GM21381 (cell line): ENCODE measurements at regions not wholly inside any gene's neighbourhood (a gene's known extent, or its start where the extent isn't known, plus 50 kb on each side); places are given as distances from the start of the nearest gene placed in this dataset.
"Not testable (repeated sequence)": the region's sequence is repeated elsewhere in the genome, so short reads cannot be mapped to it uniquely, and the experiment has no call there.

Experiments
- ATAC-seq: cut with Tn5 transposase; IDR thresholded peaks from one replicate; pipeline ENCODE4 v1.9.1; 2021; ENCODE audit warnings: mild to moderate bottlenecking, moderate library complexity; ENCODE audit not compliant: unreplicated experiment

DNA sequence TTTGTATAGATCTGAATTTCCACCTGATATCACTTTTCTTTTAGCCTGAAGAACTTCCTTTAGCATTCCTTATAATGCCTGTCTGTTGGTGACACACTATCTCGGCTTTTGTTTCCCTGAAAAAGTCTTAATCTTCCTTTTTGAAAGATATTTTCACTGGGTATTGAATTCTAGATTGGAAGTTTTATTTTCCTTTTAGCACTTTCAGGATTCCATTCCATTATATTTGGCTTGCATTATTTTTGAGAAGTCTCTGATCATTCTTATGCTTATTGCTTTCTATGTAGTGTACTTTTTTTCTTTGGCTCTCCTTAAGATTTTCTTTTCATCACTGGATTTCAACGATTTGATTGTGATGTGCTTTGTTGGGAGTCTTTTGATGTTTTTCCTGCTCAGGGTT lies 510.7 kb downstream of the RWDD3 start:
- ATAC-seq, result no peak

DNA sequence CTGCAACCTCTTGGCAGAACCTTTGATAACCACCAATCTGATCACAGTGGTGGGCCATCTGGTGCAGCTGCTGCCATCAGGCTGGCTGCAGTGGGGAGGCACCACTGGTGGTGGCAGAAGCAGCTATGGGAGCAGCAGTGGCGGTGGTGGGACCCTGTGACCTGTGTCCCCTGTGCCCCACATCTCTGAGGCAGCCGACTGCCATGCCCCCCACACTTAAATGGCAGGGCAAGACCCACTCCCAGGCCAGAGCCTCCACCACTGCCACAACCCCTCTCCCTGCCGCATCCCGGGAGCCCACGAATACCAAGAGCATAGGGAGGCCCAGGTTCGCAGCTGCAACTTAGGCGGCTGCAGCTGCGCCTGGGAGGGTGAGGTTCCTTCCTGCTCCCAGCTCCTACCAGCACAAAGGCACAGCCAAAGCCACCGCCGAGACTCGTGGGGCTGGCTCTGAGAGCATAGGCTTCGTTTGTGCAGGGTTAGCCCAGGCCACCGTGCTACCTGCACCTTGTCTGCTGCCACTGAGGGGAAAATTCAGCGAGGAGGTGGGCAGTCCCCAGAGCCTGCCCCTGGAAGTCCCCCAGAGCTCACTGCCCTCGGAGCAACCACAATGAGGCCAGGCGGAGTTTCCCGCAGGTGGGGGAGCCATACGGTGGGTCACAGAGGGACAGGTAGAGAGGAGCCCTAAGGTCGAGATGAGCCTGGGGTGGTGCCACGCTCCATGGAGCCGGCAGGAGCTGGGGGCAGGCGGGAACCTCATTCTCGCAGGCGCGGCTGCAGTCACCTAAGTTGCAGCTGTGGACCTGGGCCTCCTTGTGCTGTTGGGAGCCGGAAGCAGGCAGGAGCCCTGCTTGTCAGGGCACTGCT lies 518.7 kb downstream of the RWDD3 start:
- no peak for ATAC-seq

DNA sequence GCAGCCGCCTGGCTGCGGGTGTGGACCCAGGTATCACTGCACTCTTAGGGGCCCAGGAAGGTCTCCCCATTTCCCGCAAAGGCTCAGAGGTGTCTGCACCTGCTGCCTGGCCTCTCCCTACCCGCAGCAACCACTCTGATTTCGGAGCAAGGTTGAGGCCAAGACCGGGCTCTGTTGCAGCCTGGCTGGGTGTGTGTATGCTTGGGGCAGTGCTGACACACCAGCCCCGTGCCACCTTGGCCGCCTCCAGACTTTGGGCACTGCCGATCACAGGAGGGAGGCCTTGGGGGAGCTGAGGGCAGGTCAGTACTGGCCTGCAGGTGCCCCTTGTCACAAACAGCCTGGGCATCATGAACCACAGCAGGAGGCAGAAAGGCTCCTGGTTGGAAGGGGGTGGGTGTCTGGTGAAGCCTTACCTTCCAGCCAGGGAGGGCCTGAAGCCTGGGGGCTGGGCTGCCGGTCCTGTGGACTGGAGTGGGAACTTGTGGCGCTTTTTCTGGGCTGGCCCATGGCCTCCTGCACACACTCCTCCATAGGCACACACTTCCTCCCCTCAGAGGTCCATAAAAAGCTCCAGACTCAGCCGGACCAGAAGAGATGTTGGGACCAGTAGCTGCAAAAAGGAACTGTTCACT lies 519.5 kb downstream of the RWDD3 start:
- no peak for ATAC-seq

DNA sequence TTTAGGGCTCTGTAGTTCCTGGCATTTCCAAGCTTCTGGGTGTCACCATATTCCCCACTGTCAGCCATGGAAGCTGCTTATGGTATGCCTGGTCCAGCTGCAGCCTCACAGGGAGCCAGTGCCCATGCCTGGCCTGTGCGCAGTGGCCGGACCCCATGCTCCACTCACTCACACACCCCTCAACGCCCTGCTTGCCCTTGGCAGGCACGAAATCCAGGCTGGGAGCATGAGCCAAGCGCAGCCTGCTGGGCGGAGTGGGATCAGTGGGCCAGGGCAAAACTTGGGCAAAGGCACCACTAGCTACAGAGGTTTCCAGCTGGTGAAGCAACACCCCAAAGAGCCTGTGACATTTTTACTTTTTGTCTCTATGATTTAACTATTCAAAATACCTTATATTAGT lies 520.4 kb downstream of the RWDD3 start:
- ATAC-seq, result no peak

DNA sequence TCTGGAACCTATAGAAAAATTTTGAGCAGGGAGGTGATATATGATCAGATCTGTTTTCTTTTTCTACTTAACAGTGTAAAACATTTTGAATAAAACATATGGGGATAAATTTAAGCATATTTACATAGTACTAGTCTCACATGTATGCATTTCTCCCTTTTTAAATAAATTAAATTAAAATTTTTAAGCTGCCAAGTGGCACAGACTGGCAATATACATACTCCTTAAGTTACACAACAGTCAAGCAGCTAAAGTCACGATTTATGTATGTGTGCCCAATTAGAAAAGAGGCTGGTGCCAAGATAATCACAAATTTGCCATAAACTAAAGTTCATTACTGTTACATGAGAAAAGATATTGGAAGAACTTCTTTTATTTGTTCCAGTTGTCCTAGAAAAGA lies 532.0 kb downstream of the RWDD3 start:
- ATAC-seq, result no peak

DNA sequence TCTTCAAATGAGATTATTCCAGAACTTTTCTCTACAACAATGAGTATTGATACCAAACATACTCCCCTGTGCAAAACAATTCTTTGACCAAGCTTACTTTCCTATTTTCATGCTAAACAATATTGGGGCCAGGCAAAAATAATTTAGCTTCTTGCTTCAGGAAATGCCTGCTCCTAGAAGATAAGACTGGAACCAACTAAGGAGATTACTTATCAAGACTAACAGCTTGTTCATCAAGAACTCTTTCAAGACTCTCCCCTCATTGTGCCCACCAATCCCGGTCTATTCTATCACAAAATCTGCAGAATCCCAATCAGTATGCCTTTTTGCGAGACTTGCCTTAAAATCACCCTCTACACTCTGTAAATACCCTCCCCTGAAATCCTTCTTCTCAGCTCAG lies 536.6 kb downstream of the RWDD3 start:
- no peak for ATAC-seq

DNA sequence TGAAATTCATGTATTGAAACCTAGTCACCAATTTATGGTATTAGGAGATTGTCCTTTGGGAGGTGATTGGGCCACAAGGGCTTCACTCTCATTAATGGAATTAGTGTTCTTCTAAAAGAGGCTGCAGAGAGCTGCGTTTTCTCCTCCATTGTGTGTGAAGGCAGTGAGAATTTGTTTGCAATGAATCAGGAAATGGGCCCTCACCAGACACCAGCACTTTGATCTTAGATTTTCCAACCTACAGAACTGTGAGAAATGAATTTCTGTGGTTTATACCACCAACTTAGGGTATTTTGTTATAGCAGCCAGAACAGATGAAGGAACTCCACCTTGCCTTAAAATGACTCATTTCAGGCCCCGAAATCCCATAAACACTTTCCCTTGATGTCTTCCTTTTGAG lies 544.2 kb downstream of the RWDD3 start:
- ATAC-seq, result no peak

DNA sequence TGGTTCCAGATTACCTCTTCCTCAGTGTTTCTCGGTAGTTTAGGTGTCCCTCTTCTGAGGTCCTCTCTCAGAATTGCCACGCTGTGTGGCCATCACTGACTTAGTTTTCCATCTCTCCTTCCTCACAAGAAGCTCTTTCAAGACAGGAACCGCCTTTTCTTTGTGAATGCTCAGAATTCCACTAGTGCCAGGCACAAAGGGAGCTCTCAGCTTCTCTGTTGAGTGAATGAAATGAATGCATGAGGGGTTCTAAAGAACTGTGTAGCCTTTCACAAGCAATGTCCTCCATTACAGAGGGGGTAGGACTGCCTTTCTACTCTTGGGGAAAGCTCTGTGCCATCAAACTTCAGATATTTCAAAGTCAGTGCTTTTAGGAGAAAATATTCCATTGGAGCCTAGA lies 546.8 kb downstream of the RWDD3 start:
- ATAC-seq, result no peak

DNA sequence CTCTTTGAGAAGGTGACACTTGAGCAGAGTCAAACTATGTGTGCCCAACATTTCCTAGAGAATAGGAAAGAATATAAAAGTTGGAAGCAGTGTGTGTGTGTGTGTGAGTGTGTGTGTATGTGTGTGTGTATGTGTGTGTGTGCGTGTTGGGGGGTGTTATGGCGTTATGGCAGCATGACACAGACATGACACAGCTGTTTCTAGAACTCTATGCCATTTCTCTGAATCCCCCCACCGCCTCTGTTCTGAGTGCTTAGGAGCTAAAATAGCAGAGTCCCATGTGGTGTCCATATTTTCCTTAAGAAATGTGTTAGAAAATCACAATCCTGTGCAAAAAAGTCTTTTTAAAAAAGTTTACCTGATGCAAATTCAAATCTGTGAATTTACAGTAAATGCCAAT lies 556.1 kb downstream of the RWDD3 start:
- no peak for ATAC-seq

DNA sequence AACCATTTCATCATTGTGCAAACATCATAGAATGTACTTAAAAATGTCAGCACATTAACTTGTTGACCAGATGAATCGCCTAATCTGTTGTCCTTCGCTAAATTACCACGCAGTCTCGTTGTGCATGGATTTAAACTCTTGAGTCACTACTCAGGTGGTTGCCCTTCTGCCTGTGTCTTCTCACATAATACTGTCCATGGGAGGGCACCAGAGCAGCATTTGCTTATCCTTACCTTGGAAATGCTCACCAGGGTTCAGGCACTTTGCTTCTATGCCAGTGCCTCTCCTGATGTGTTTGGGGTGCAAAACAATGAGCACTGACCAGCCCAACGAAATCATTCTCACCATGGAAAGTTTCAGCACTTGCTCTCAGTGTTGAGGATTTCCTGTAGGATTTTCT lies 559.9 kb downstream of the RWDD3 start:
- no peak for ATAC-seq

DNA sequence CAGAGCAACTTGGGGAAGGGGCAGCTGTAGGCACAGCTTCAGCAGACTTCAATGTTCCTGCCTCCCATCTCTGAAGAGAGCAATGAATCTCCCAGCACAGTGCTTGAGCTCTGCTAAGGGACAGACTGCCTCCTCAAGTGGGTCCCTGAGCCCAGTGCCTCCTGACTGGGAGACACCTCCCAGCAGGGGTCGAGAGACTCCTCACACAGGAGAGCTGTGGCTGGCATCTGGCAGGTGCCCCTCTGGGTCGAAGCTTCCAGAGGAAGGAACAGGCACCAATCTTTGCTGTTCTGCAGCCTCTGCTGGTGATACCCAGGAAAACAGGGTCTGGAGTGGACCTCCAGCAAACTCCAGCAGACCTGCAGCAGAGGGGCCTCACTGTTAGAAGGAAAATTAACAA lies 563.8 kb downstream of the RWDD3 start:
- not testable (repeated sequence) for ATAC-seq

DNA sequence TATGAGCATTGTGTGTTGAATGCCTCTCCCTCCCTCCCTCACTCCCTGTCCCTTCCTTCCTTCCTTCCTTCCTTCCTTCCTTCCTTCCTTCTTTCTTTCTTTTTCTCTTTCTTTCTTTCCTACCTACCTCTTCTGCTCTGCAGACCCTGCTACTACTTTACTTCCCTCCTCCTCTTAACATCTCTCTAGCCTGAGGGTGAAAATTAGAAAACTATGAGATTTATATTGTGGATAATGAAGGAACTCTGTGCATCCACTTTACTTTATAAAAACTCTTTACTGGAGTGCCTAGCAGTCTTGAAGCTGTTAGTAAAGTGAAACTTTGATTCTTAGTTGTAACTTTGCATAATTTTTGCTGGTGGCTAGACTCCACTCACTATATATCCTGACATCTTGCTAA lies 572.2 kb downstream of the RWDD3 start:
- no peak for ATAC-seq

DNA sequence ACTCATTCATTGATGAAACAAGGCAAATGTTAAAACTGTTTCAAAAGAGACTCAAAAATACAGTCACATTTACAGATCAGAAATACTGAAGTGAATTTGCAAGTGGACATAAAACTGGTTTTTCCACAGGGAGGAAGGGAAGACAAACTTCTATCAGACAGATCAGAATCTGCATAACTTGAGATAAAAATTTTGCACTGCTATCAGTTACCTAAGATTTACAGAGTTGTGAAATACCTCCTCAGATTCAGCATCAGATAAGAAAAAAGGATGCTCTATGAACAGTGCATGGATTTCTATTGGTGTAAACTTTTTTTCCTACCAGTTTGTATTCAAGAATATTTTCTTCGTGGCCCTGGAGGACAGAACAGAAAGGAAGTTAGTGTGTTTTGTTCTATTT lies 575.4 kb downstream of the RWDD3 start:
- ATAC-seq, result no peak

DNA sequence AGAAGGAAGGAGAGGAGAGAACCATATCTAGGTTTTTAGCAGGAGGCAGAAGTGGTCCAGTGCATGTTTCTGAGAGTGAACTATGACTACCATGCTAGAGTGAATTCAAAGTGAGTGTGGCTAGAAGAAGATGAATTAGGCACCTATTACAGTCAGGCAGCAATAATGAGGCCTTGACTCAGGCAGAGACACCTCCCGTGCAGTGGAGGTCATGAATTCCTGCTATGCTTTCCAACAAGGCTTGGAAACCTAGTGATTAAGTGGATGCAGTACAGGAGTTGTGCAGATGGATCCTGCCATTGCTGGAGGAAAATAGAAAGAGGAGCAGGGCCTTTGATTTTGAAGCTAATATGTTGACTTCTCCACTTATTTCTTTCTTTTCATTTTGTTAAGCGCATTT lies 581.5 kb downstream of the RWDD3 start:
- ATAC-seq, result no peak

DNA sequence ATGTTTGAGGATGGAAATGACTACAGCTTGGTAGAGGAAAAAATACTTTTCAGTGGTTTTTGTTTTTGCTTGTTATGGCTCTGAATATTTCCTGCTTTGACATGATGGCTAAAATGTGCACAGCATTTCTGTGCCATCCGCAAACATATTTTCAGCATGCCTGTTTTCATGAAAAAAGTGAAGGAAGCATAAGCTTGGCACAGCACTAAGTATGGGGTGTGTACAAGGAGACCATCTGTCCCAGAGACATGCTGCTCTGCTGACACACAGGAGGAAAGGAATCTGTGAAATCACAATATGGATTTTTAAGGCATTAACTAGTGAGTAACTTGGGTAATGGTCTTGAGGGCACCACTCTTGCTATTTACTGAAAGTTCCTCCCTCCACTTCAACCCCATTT lies 595.5 kb downstream of the RWDD3 start:
- no peak for ATAC-seq

DNA sequence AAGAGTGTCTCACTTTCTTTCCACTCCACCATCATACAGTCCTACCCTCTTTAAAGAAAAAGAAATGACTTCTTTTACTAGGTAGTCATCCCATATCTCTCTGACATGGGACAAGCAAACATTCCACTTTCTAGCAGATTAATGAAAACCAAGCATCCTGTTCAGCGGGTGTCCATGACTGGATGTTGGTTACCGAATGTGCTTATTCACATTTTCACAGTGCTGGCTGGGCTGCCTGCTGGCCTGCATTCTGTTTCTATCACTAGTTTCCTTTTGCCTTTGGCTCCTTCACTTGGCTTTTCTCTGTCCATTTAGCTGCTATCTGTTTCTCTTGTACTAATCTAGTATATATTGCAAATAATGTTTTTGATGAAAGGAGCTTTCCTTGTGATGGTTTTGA lies 598.4 kb downstream of the RWDD3 start:
- ATAC-seq, result no peak

DNA sequence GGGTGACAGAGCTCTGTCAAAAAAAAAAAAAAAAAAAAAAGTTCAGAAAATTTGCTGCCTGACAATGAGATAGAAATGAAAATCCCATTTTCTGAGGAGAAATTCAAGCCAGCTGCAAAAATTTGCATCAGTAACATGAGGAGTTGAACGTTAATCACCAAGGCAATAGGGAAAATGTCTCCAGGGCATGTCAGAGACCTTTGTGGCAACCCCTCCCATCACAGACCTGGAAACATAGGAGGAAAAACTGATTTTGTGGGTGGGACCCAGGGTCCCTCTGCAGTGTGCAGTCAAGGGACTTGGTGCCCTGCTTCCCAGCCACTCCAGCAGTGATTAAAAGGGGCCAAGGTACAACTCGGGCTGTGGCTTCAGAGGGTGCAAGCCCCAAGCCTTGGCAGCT lies 615.4 kb downstream of the RWDD3 start:
- ATAC-seq, result no peak

DNA sequence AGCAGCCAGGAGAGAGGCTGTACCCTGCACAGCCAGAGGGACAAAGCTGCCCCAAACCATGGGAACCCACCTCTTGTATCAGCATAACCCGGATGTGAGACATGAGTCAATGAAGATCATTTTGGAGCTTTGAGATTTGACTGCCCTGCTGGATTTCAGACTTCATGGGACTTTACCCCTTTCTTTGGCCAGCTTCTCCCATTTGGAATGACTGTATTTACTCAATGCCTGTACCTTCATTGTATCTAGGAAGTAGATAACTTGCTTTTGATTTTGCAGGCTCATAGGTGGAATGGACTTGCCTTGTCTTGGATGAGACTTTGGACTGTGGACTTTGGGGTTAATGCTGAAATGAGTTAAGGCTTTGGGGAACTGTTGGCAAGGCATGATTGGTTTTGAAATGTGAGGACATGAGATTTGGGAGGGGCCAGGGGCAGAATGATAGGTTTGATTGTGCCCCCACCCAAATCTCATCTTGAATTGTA lies 616.2 kb downstream of the RWDD3 start:
- ATAC-seq, result no peak

DNA sequence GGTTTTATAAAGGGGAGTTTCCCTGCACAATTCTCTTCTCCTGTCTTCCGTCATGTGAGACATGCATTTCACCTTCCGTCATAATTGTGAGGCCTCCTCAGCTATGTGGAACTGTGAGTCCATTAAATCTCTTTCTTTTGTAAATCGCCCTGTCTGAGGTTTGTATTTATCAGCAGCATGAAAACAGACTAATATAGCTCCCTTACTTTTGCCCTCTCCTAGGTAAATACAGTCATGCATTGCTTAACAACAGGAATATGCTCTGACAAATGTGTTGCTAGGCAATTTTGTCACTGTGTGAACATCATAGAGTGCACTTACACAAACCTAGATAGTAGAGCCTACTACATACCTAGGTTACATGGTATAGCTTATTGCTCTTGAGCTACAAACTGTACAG lies 616.8 kb downstream of the RWDD3 start:
- no peak for ATAC-seq

DNA sequence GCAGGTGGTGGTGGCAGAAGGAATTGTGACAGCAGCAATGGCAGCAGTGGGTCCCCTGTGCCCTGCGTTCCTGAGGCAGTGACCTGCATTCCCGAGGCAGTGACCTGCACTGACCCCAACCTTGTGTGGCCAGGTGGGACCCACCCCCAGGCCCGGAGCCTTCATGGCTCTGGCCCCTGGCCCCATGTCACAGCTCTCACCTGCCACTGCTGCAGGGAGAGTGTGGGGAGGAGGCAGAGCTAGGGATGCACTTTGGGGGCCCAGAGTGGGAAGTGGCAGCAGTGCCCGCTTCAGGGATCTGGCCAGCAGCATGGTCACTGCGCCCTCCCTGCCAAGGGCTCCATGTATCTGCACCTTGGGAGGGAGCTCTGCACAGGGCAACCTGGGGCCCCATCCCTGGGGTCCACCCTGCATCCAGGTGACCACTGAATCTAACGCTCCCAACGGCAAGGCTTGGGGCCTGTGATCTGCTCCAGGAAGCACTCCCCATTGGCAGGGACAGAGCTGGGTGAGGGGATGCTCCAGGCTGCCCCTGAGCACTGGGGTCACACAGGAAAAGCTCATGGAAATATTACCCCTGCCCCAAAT lies 618.6 kb downstream of the RWDD3 start:
- no peak for ATAC-seq

DNA sequence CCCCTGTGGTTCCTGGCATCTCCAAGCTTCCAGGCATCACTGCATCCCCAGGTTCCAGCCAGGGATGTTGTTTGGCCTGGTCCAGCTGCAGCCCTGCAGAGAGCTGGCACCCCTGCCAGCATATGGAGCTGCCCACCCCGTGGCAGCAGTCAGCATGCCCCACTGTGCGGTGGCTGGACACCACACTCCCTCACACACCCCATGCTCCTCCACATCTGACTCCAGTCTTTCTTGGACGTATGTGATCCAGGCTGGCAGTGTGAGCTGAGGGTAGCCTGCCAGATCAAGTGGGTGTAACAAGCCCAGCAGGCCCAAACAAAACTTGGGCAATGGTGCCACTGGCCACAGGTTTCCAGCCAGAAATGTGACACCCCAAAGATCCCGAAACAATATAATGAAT lies 620.4 kb downstream of the RWDD3 start:
- ATAC-seq, result no peak

DNA sequence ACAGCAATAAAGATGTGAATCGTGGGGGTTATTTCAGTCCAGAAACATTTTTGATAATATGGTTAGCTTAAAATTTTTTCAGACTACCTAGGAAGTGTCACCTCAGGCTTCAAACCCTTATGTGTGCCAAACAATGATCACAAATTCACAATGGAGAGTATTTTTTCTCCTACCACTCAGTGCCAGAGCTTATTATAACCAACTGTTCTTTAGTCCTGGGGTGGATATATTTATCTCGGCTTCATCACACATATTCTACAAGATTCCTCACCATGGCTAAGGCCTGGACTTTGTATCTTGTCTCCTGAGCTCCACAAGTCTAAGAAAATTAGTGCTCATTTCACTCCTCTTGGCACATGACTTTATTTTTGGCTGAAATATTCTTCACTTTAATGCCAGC lies 629.1 kb downstream of the RWDD3 start:
- ATAC-seq, result no peak
